NCI-H2081 (cell line): ENCODE measurements at regions not wholly inside any gene's neighbourhood (a gene's known extent, or its start where the extent isn't known, plus 50 kb on each side); places are given as distances from the start of the nearest gene placed in this dataset.
A peak's percentile ranks its signal among the peaks of the same experiment; 100 is the strongest.

Experiments
- DNase-seq, 2 experiments: peaks; one replicate each; lab custom pipeline; 2025; lab: John Stamatoyannopoulos, UW

- DNase-seq, result no peak
Observed at GRCh38 chr6:114796576-114796975, 453.8 kb upstream of the HS3ST5 start.

- no peak for DNase-seq
Observed at GRCh38 chr6:114793428-114793827, 450.6 kb upstream of the HS3ST5 start.

- no peak for DNase-seq
Observed at GRCh38 chr6:114785235-114786127, 442.7 kb upstream of the HS3ST5 start.

- no peak for DNase-seq
Observed at GRCh38 chr6:114783783-114784182, 441.0 kb upstream of the HS3ST5 start.

- no peak for DNase-seq
Observed at GRCh38 chr6:114783083-114783482, 440.3 kb upstream of the HS3ST5 start.

GRCh38 chr6:114764866-114765265 is 422.0 kb upstream of the HS3ST5 start:
- no peak for DNase-seq

- DNase-seq, result no peak
Observed at GRCh38 chr6:114762145-114762544, 419.3 kb upstream of the HS3ST5 start.

GRCh38 chr6:114747995-114748625 is 405.3 kb upstream of the HS3ST5 start:
- peak; percentile 20 to 22 for DNase-seq

GRCh38 chr6:114740547-114740946 is 397.7 kb upstream of the HS3ST5 start:
- DNase-seq, result no peak

GRCh38 chr6:114739656-114740055 is 396.8 kb upstream of the HS3ST5 start:
- DNase-seq, result peak; percentile 6 to 29

GRCh38 chr6:114735025-114735735 is 392.4 kb upstream of the HS3ST5 start:
- DNase-seq, result no peak

GRCh38 chr6:114733596-114733995 is 390.8 kb upstream of the HS3ST5 start:
- DNase-seq, result no peak

GRCh38 chr6:114718716-114719270 is 376.0 kb upstream of the HS3ST5 start:
- no peak for DNase-seq

- DNase-seq, result no peak
Observed at GRCh38 chr6:114718186-114718585, 375.4 kb upstream of the HS3ST5 start.

- DNase-seq, result no peak
Observed at GRCh38 chr6:114714836-114715507, 372.1 kb upstream of the HS3ST5 start.

GRCh38 chr6:114713690-114714089 is 370.9 kb upstream of the HS3ST5 start:
- no peak for DNase-seq

GRCh38 chr6:114712129-114712662 is 369.4 kb upstream of the HS3ST5 start:
- DNase-seq, result no peak

- DNase-seq, result peak in 1 of 2 experiments; percentile 40
Observed at GRCh38 chr6:114707081-114707620, 364.3 kb upstream of the HS3ST5 start.

- no peak for DNase-seq
Observed at GRCh38 chr6:114690625-114691024, 347.8 kb upstream of the HS3ST5 start.

- no peak for DNase-seq
Observed at GRCh38 chr6:114659513-114659912, 316.7 kb upstream of the HS3ST5 start.

GRCh38 chr6:114651611-114652010 is 308.8 kb upstream of the HS3ST5 start:
- DNase-seq, result no peak
